Cardiac muscle cell (in vitro differentiated cells and primary cell): ENCODE measurements at regions not wholly inside any gene's neighbourhood (a gene's known extent, or its start where the extent isn't known, plus 50 kb on each side); places are given as distances from the start of the nearest gene placed in this dataset.
A peak's percentile ranks its signal among the peaks of the same experiment; 100 is the strongest.

ENCODE experiments used
- DNase-seq, 2 donors: peaks; one replicate each; pipeline versions ENCODE4 v3.0.0 to v3.0.0-alpha.2; 2010 to 2017; ENCODE audit warnings: low read depth in 1 of 2, low spot score in 1 of 2
- H3K27ac ChIP-seq: fragments of 200-600 bp; sonication (generic); 2 replicates; pipeline ENCODE4 v1.5.1; 2016
- H3K27me3 ChIP-seq: fragments of 200-600 bp; sonication (generic); 2 replicates; pipeline ENCODE4 v1.6.0; 2016; ENCODE audit warnings: control low read depth
- H3K36me3 ChIP-seq: fragments of 200-600 bp; sonication (generic); 2 replicates; pipeline ENCODE4 v1.5.1; 2016; ENCODE audit warnings: control low read depth
- H3K4me1 ChIP-seq: fragments of 200-600 bp; sonication (generic); 2 replicates; pipeline ENCODE4 v1.8.1; 2017; ENCODE audit warnings: low read depth, mild to moderate bottlenecking, mixed run types
- H3K4me3 ChIP-seq: fragments of 200-600 bp; sonication (generic); 2 replicates; pipeline ENCODE4 v1.5.1; 2016; ENCODE audit warnings: mild to moderate bottlenecking
- H3K9me3 ChIP-seq: fragments of 200-600 bp; sonication (generic); 2 replicates; pipeline ENCODE4 v1.5.1; 2017; ENCODE audit warnings: low read depth, mild to moderate bottlenecking, control low read depth
- TF ChIP-seq, protein P1 (sequence below): IDR thresholded peaks from 2 replicates; pipeline ENCODE4 v1.5.1; 2012; ENCODE audit warnings: low read depth, mild to moderate bottlenecking, low read length

DNA sequence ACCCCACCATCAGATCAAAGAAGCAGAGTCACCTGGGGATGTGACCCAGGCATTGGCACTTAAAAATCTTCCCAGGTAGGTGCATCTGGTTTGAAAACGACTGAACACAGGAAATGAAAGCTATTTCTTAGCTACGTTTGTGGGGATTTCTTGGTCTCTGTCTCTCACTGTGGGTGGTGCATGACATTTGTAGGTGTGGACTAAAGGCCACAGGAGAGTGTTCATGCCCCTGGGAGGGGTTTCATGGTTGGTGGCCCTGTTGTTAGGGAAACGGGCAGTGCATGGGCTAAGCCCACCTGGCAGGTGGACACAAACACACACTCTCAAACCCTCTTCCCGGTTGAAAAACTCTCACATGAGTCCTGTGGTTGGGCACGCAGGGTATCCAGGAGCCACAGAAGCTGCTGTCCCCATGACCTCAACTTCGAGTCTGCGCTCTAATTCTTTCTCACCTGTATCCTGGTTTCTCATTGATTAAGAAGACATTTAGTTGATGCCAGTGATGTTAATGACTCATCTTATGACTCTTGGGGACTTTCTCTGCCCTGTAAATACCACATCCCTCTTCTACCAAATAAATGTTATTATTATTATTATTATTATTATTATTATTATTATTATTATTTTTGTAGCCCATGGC is 119.4 kb downstream of the MRPS6 start:
- Histone ChIP-seq H3K4me1 (peaks cover 8% of the 10 kb centered on the region), H3K36me3 (no peaks in the 10 kb centered on the region), H3K9me3 (no peaks in the 10 kb centered on the region), H3K4me3 (no peak overlapping the region), H3K27ac (no peak overlapping the region), H3K27me3 (no peaks in the 10 kb centered on the region)
- TF ChIP-seq, protein P1, sequence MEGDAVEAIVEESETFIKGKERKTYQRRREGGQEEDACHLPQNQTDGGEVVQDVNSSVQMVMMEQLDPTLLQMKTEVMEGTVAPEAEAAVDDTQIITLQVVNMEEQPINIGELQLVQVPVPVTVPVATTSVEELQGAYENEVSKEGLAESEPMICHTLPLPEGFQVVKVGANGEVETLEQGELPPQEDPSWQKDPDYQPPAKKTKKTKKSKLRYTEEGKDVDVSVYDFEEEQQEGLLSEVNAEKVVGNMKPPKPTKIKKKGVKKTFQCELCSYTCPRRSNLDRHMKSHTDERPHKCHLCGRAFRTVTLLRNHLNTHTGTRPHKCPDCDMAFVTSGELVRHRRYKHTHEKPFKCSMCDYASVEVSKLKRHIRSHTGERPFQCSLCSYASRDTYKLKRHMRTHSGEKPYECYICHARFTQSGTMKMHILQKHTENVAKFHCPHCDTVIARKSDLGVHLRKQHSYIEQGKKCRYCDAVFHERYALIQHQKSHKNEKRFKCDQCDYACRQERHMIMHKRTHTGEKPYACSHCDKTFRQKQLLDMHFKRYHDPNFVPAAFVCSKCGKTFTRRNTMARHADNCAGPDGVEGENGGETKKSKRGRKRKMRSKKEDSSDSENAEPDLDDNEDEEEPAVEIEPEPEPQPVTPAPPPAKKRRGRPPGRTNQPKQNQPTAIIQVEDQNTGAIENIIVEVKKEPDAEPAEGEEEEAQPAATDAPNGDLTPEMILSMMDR, result no peak
- no peak for DNase-seq

DNA sequence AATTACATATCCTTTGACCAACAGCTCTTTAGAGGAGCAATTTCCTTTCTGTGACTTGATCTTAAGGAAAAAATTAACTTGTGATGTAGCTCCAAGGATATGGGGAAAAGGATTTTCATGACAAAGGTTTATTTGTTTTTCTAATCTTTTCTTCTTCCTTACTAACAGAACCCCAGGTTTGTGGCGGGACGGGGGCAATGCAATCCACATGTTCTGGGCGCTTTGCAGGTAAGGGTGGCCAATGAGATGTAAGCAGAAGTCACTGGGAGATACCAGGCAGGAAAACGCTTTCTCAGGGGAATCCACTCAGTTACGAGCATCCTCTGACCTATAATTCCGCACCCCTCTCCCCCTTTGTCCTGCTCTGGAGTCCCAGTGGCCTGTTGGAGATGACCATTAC is 122.0 kb downstream of the MRPS6 start:
- no peak overlapping the region for H3K4me3 ChIP-seq
- peaks cover 20% of the 10 kb centered on the region for H3K4me1 ChIP-seq
- no peaks in the 10 kb centered on the region for H3K27me3 ChIP-seq
- no peaks in the 10 kb centered on the region for H3K36me3 ChIP-seq
- no peak overlapping the region for H3K27ac ChIP-seq
- TF ChIP-seq, protein P1, result no peak
- no peak for DNase-seq
- H3K9me3 ChIP-seq, result no peaks in the 10 kb centered on the region

DNA sequence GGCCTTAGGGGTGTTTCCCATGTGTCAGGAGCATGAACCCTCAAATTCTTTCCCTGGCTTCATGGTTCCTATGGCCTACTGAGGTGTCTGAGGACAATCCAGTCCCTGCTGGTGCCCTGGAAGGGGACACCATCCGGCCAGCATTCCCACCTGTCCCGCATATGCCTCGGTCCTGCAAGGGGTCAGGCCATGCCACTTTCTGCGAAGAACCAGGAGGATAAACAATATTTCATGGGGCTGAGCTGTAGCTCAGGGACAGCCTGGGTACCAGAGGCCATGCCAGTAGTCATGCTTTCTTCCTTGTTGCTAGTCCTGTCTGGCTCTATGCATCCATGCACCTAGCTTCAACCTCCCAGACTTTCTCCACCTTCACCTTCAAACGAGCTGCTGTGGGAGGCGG is 123.6 kb downstream of the MRPS6 start:
- peaks cover 18% of the 10 kb centered on the region for H3K4me1 ChIP-seq
- H3K4me3 ChIP-seq, result no peak overlapping the region
- no peak for DNase-seq
- TF ChIP-seq, protein P1, result no peak
- H3K27ac ChIP-seq, result no peak overlapping the region
- no peaks in the 10 kb centered on the region for H3K27me3 ChIP-seq
- H3K36me3 ChIP-seq, result no peaks in the 10 kb centered on the region
- H3K9me3 ChIP-seq, result no peaks in the 10 kb centered on the region

DNA sequence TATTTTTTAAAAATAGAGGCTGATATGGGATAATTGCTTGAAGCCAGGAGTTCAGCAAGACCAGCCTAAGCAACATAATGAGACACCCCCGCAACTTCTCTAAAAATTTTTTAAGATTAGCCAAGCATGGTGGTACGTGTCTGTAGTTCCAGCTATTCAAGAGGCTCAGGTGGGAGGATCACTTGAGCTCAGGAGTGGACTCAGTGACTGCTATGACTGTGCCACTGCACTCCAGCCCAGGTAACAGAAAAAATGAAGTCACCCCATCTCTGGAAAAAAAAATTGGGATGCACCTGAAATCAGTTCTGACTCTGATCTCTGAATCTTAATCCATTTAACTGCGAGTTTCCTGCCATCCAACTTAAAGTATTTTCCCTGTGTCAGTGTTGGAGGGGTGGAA is 124.2 kb downstream of the MRPS6 start:
- H3K27me3 ChIP-seq, result no peaks in the 10 kb centered on the region
- peaks cover 19% of the 10 kb centered on the region for H3K4me1 ChIP-seq
- no peak for DNase-seq
- H3K27ac ChIP-seq, result no peak overlapping the region
- H3K4me3 ChIP-seq, result no peak overlapping the region
- no peaks in the 10 kb centered on the region for H3K9me3 ChIP-seq
- TF ChIP-seq, protein P1, result no peak
- no peaks in the 10 kb centered on the region for H3K36me3 ChIP-seq

DNA sequence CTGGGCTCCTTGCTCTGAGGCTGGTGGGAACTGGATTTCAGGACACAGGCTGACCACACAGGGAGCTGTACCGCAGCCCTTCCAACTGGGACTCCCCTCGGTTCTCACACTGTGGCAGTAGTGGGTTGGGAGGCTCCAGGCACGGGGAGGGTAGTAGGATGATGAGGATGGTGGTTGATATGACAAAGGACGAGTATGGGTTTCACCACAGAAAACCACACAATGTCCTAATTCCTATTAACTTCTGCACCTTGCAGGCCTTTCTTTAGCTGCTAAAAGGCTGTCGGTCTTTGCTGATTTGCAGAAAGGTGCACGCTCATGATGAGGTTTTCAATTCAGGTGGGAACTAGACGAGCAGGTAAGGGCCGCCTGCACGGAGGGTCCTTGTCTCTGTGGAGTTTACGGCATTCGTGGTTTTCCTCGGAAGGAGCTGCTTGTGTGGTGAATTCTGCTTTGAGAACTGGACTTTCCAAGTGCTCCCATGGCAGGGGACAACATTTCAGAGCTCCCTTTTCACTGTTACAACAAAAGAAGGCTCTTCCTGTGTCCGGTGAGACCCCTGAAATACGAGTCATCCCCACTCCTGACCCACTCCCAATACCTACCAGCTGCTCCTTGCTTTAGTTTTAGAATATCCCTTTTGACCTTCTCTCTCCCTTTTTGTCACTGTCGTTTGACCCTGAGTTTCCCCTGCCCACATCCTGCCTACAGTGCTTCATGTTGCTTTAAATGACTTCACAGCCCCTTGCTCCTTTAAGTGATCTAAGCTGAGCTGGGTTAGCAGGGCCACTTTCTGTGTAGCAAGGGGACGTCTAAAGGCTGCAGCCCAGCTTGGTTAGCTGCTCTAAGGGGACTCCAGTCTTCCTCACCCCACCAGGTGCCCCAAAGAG is 125.1 kb downstream of the MRPS6 start:
- H3K4me1 ChIP-seq, result peaks cover 28% of the 10 kb centered on the region

More for the DNA sequence above, 125.1 kb downstream of the MRPS6 start:
- DNase-seq, result peak in 1 of 2 donors; percentile 18
- Histone ChIP-seq H3K27ac (peak overlapping the region; percentile 68), H3K4me3 (no peak overlapping the region), H3K9me3 (no peaks in the 10 kb centered on the region), H3K27me3 (no peaks in the 10 kb centered on the region), H3K36me3 (no peaks in the 10 kb centered on the region)
- TF ChIP-seq, protein P1, result no peak
